HepG2 (cell line): ENCODE measurements at regions not wholly inside any gene's neighbourhood (a gene's known extent, or its start where the extent isn't known, plus 50 kb on each side); places are given as distances from the start of the nearest gene placed in this dataset.

ENCODE experiments used
- ATAC-seq: fragments of 200-7000 bp; cut with Tn5 transposase; 3 replicates; pipeline ENCODE4 v1.9.1; 2020; ENCODE audit warnings: mild to moderate bottlenecking, moderate library complexity
- BruUV-seq: library from RNA; stranded (reverse); fragments of 400-500 nt; replicated peaks from 2 replicates; lab custom pipeline; 2021; lab: Mats Ljungman, UMichigan
- CTCF ChIA-PET: fragments of 300-600 bp; formaldehyde crosslinking; extraction: SDS; loops from one replicate; lab custom pipeline; 2021; ENCODE audit warnings: low total read pairs, inconsistent platforms, low intra/inter-chr PET ratio; lab: Yijun Ruan, JAX
- POLR2A ChIA-PET: fragments of 350-600 bp; sonication (Branson Sonifier 250); formaldehyde crosslinking; loops from one replicate; lab custom pipeline; 2020; ENCODE audit warnings: antibody characterized with exemption, inconsistent platforms; lab: Yijun Ruan, JAX
- DNase-seq: peaks from one replicate; pipeline ENCODE4 v3.0.0-alpha.2; 2015; ENCODE audit warnings: low spot score
- FAIRE-seq: peaks from 3 replicates; lab custom pipeline; 2011; peaks lifted over from hg19 to GRCh38; lab: Jason Lieb, UNC
- H2AFZ ChIP-seq: one replicate; pipeline ENCODE4 v1.6.1; 2011; ENCODE audit warnings: low read length, inconsistent platforms
- H3K27ac ChIP-seq: fragments of 300-600 bp; 3 replicates; pipeline ENCODE4 v1.8.0; 2011; ENCODE audit warnings: mixed run types, mild to moderate bottlenecking, mixed read lengths, low read length, inconsistent platforms; ENCODE audit not compliant: insufficient read depth; ENCODE audit errors: extremely low read length
- H3K27me3 ChIP-seq, 2 experiments: fragments of 200-600 bp in 1 of 2; 2 replicates in 1 of 2; 3 replicates in 1 of 2; pipeline versions ENCODE4 v1.6.0 to v1.8.0; 2011; ENCODE audit warnings: low read length in 2 of 2, mild to moderate bottlenecking in 2 of 2, moderate library complexity in 2 of 2, inconsistent platforms in 1 of 2; ENCODE audit not compliant: insufficient read depth in 2 of 2, control insufficient read depth in 1 of 2
- H3K36me3 ChIP-seq, 2 experiments: fragments of 200-600 bp in 1 of 2; replicated peaks in 1 of 2; 2 replicates in 1 of 2; 3 replicates in 1 of 2; pipeline versions ENCODE4 v1.5.1 to v1.8.0; 2011; ENCODE audit warnings: low read length in 2 of 2, inconsistent platforms in 1 of 2; ENCODE audit not compliant: insufficient read depth in 2 of 2, control insufficient read depth in 1 of 2
- H3K4me1 ChIP-seq: 2 replicates; pipeline ENCODE4 v1.5.1; 2012; ENCODE audit warnings: low read length, inconsistent platforms; ENCODE audit not compliant: insufficient read depth
- H3K4me2 ChIP-seq: 2 replicates; pipeline ENCODE4 v1.6.0; 2011; ENCODE audit warnings: low read depth, low read length, inconsistent platforms
- H3K4me3 ChIP-seq, 3 experiments: fragments of 200-600 bp in 1 of 3; sonication (generic), shearing (Covaris generic) in 1 of 3; replicated peaks in 1 of 3; 2 replicates each; pipeline ENCODE4 v1.5.1; 2011 to 2016; ENCODE audit warnings: low read length in 3 of 3, inconsistent platforms in 2 of 3, low read depth in 2 of 3, mild to moderate bottlenecking in 2 of 3, control low read depth in 1 of 3, mixed read lengths in 1 of 3; ENCODE audit not compliant: insufficient read depth in 1 of 3
- H3K79me2 ChIP-seq: one replicate; pipeline ENCODE4 v1.6.1; 2011; ENCODE audit warnings: low read length, inconsistent platforms; ENCODE audit not compliant: insufficient read depth
- H3K9ac ChIP-seq: 2 replicates; pipeline ENCODE4 v1.6.0; 2011; ENCODE audit warnings: mild to moderate bottlenecking, low read depth, low read length, inconsistent platforms; ENCODE audit not compliant: insufficient read depth
- H3K9me3 ChIP-seq: 2 replicates; pipeline ENCODE4 v1.5.1; 2012; ENCODE audit warnings: mild to moderate bottlenecking, low read length
- H4K20me1 ChIP-seq: 2 replicates; pipeline ENCODE4 v1.6.0; 2011; ENCODE audit warnings: inconsistent platforms, mild to moderate bottlenecking, low read length, moderate library complexity; ENCODE audit not compliant: insufficient read depth
- NFIB ChIP-seq: sonication (generic); formaldehyde crosslinking; IDR thresholded peaks from 2 replicates; pipeline ENCODE4 v1.9.0; 2021; ENCODE audit warnings: missing genetic modification reagents, mild to moderate bottlenecking, borderline replicate concordance
- NFRKB ChIP-seq: fragments of 450-650 bp; IDR thresholded peaks from 2 replicates; pipeline ENCODE4 v1.6.1; 2017
- RARA ChIP-seq: IDR thresholded peaks from 2 replicates; pipeline ENCODE4 v1.6.1; 2016; ENCODE audit warnings: missing genetic modification reagents, missing compliant biosample characterization
- SCMH1 ChIP-seq: sonication (generic); formaldehyde crosslinking; IDR thresholded peaks from 2 replicates; pipeline ENCODE4 v1.9.0; 2021; ENCODE audit warnings: missing genetic modification reagents, mild to moderate bottlenecking, borderline replicate concordance
- TBL1XR1 ChIP-seq: fragments of 150-350 bp; IDR thresholded peaks from 2 replicates; pipeline ENCODE4 v1.6.1; 2014; ENCODE audit warnings: borderline replicate concordance, low read length; ENCODE audit not compliant: partially characterized antibody
- ZFP36 ChIP-seq: fragments of 150-350 bp; IDR thresholded peaks from 2 replicates; pipeline ENCODE4 v1.6.1; 2018; ENCODE audit warnings: borderline replicate concordance, low read length, low read depth; ENCODE audit not compliant: partially characterized antibody
- ZNF557 ChIP-seq: sonication (generic); formaldehyde crosslinking; IDR thresholded peaks from 2 replicates; pipeline ENCODE4 v1.4.0; 2020; ENCODE audit warnings: missing genetic modification reagents
- ZNF563 ChIP-seq: sonication (generic); formaldehyde crosslinking; IDR thresholded peaks from 2 replicates; pipeline ENCODE4 v1.8.0; 2022; ENCODE audit warnings: mild to moderate bottlenecking, moderate library complexity, missing genetic modification reagents
- ZNF782 ChIP-seq: sonication (generic); formaldehyde crosslinking; IDR thresholded peaks from 2 replicates; pipeline ENCODE4 v1.4.0; 2020; ENCODE audit warnings: missing genetic modification reagents, mild to moderate bottlenecking, borderline replicate concordance
- WGBS: methylation state at CpG from one replicate; pipeline ENCODE4 v1.1.6; 2017; ENCODE audit warnings: low lambda C conversion rate; 5-methylcytosine and 5-hydroxymethylcytosine counted together
- in situ Hi-C: cut with HindIII; loops from 2 replicates; pipeline ENCODE4 v1.10.0; 2017; ENCODE audit warnings: low pct_unique_long_range_greater_than_20kb; ENCODE audit not compliant: extremely low pct_ligation_motif_present
- intact Hi-C: fragments of 100-400 bp; cut with micrococcal nuclease; formaldehyde crosslinking; loops from one replicate; pipeline ENCODE4 v1.10.0; 2022; ENCODE audit not compliant: unreplicated experiment
- TF ChIP-seq, protein P1 (sequence below): sonication (generic); formaldehyde crosslinking; IDR thresholded peaks from 2 replicates; pipeline ENCODE4 v1.5.0; 2020; ENCODE audit warnings: missing genetic modification reagents
- TF ChIP-seq, protein P2 (sequence below): sonication (generic); formaldehyde crosslinking; IDR thresholded peaks from 2 replicates; pipeline ENCODE4 v1.4.0; 2020; ENCODE audit warnings: mild to moderate bottlenecking, missing genetic modification reagents
- TF ChIP-seq, protein P3 (sequence below): sonication (generic); formaldehyde crosslinking; conservative IDR thresholded peaks from 2 replicates; pipeline ENCODE4 v1.4.0; 2020; ENCODE audit warnings: missing genetic modification reagents
- TF ChIP-seq, protein P4 (sequence below): sonication (generic); formaldehyde crosslinking; IDR thresholded peaks from 2 replicates; pipeline ENCODE4 v1.5.0; 2020; ENCODE audit warnings: missing genetic modification reagents

DNA sequence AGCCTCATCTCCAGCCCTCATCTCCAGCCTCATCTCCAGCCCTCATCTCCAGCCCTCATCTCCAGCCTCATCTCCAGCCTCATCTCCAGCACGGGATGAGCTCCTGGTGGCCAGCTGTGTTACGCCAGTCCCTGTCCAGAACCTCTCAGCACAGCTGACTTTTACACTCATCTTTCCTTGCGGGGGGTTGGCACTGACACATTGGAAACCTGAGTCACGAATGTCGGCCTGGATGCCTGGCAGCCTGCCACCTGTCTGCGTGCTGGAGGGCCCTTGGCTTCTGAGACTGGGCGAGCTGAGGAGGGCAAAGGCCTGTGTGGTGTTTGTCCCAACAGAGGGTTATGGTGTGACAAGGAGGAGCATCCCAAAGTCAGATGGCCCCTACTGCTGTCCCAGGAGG lies 66.1 kb upstream of the HGFAC start:
- no peak overlapping the region for H3K4me2 ChIP-seq
- WGBS = 98% methylated on average over 5 of the region's 7 CpGs
- H3K27ac ChIP-seq = no peak overlapping the region
- H4K20me1 ChIP-seq = no peaks in the 10 kb centered on the region
- ChIA-PET CTCF (no interaction called here), POLR2A (no interaction called here)
- peaks cover 5 to 16% of the 10 kb centered on the region in 2 experiments; a peak in 4 of 5 replicates for H3K36me3 ChIP-seq
- H3K4me3 ChIP-seq = no peak overlapping the region
- H2AFZ ChIP-seq = no peak overlapping the region
- DNase-seq = no peak
- intact Hi-C loops = no loop called here
- ATAC-seq = no peak
- in situ Hi-C loops = no loop called here
- H3K79me2 ChIP-seq = no peaks in the 10 kb centered on the region
- BruUV-seq = no TSS peak
- peaks cover 7% of the 10 kb centered on the region for H3K4me1 ChIP-seq
- H3K9ac ChIP-seq = no peak overlapping the region
- no peak for FAIRE-seq
- H3K9me3 ChIP-seq = peaks cover 13% of the 10 kb centered on the region
- no peaks in the 10 kb centered on the region for H3K27me3 ChIP-seq
- TF ChIP-seq, protein P1, sequence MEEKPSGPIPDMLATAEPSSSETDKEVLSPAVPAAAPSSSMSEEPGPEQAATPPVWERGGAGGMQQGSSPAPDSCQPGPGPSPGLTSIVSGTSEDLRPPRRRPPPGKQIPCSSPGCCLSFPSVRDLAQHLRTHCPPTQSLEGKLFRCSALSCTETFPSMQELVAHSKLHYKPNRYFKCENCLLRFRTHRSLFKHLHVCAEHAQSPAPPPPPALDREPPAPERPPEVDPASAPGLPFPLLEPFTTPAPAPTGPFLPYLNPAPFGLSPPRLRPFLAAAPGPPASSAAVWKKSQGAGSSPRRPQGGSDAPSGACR (CRISPR knock-in tag) = no peak
- TF ChIP-seq, protein P2, sequence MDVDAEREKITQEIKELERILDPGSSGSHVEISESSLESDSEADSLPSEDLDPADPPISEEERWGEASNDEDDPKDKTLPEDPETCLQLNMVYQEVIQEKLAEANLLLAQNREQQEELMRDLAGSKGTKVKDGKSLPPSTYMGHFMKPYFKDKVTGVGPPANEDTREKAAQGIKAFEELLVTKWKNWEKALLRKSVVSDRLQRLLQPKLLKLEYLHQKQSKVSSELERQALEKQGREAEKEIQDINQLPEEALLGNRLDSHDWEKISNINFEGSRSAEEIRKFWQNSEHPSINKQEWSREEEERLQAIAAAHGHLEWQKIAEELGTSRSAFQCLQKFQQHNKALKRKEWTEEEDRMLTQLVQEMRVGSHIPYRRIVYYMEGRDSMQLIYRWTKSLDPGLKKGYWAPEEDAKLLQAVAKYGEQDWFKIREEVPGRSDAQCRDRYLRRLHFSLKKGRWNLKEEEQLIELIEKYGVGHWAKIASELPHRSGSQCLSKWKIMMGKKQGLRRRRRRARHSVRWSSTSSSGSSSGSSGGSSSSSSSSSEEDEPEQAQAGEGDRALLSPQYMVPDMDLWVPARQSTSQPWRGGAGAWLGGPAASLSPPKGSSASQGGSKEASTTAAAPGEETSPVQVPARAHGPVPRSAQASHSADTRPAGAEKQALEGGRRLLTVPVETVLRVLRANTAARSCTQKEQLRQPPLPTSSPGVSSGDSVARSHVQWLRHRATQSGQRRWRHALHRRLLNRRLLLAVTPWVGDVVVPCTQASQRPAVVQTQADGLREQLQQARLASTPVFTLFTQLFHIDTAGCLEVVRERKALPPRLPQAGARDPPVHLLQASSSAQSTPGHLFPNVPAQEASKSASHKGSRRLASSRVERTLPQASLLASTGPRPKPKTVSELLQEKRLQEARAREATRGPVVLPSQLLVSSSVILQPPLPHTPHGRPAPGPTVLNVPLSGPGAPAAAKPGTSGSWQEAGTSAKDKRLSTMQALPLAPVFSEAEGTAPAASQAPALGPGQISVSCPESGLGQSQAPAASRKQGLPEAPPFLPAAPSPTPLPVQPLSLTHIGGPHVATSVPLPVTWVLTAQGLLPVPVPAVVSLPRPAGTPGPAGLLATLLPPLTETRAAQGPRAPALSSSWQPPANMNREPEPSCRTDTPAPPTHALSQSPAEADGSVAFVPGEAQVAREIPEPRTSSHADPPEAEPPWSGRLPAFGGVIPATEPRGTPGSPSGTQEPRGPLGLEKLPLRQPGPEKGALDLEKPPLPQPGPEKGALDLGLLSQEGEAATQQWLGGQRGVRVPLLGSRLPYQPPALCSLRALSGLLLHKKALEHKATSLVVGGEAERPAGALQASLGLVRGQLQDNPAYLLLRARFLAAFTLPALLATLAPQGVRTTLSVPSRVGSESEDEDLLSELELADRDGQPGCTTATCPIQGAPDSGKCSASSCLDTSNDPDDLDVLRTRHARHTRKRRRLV (CRISPR knock-in tag) = no peak
- TF ChIP-seq ZNF557 (CRISPR knock-in tag) (no peak), NFRKB (no peak), RARA (CRISPR knock-in tag) (no peak), ZNF563 (no peak), SCMH1 (CRISPR knock-in tag) (no peak), ZFP36 (no peak), NFIB (no peak), TBL1XR1 (no peak), ZNF782 (CRISPR knock-in tag) (no peak)
- TF ChIP-seq, protein P3, sequence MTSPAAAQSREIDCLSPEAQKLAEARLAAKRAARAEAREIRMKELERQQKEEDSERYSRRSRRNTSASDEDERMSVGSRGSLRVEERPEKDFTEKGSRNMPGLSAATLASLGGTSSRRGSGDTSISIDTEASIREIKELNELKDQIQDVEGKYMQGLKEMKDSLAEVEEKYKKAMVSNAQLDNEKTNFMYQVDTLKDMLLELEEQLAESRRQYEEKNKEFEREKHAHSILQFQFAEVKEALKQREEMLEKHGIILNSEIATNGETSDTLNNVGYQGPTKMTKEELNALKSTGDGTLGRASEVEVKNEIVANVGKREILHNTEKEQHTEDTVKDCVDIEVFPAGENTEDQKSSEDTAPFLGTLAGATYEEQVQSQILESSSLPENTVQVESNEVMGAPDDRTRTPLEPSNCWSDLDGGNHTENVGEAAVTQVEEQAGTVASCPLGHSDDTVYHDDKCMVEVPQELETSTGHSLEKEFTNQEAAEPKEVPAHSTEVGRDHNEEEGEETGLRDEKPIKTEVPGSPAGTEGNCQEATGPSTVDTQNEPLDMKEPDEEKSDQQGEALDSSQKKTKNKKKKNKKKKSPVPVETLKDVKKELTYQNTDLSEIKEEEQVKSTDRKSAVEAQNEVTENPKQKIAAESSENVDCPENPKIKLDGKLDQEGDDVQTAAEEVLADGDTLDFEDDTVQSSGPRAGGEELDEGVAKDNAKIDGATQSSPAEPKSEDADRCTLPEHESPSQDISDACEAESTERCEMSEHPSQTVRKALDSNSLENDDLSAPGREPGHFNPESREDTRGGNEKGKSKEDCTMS (CRISPR knock-in tag) = no peak
- TF ChIP-seq, protein P4, sequence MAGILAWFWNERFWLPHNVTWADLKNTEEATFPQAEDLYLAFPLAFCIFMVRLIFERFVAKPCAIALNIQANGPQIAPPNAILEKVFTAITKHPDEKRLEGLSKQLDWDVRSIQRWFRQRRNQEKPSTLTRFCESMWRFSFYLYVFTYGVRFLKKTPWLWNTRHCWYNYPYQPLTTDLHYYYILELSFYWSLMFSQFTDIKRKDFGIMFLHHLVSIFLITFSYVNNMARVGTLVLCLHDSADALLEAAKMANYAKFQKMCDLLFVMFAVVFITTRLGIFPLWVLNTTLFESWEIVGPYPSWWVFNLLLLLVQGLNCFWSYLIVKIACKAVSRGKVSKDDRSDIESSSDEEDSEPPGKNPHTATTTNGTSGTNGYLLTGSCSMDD (CRISPR knock-in tag) = no peak
